Islet of Langerhans (tissue), 1 donor: ENCODE measurements at regions not wholly inside any gene's neighbourhood (a gene's known extent, or its start where the extent isn't known, plus 50 kb on each side); places are given as distances from the start of the nearest gene placed in this dataset.
A peak's percentile ranks its signal among the peaks of the same experiment; 100 is the strongest.

Experiments used
- FAIRE-seq: peaks from one replicate; lab custom pipeline; 2011; peaks lifted over from hg19 to GRCh38; lab: Jason Lieb, UNC

- no peak for FAIRE-seq
Observed at GRCh38 chr3:72432246-72432645, 416.0 kb downstream of the SHQ1 start.

GRCh38 chr3:72429589-72430353 lies 418.5 kb downstream of the SHQ1 start:
- no peak for FAIRE-seq

DNA sequence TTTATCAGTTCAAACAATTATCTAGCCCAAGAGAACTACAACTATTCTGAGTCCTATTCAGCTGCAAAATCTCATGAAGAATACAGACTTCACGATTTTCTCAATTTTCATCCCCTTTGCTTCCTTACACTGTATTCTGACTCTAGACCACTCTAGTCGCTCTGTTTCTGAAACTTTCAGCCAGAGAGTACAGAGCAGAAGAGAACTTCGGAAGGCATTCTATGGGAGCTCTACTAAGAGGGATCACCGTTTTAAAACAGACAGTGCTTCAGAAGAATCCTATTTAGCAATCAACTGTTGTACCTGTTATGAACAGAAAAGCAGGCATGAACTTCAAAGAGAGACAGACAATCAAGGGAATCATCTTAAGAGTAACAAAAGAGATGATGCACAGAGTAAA lies 419.4 kb downstream of the SHQ1 start:
- FAIRE-seq, result no peak

DNA sequence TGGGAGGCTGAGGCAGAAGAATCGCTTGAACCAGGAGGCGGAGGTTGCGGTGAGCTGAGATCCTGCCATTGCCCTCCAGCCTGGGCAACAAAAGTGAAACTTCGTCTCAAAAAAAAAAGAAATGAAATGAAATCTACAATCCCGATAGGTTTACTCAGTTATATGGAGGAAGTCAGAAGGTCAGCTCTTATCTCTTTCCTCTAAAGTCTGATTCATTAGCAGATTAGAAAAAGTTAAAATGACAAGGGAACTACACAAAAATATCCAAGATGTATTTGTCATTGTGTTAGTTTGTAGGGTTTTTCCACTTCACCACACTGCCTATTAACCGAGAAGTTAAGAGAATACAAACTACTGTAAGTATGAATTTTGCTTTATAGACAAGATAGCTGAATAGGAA lies 420.6 kb downstream of the SHQ1 start:
- no peak for FAIRE-seq

DNA sequence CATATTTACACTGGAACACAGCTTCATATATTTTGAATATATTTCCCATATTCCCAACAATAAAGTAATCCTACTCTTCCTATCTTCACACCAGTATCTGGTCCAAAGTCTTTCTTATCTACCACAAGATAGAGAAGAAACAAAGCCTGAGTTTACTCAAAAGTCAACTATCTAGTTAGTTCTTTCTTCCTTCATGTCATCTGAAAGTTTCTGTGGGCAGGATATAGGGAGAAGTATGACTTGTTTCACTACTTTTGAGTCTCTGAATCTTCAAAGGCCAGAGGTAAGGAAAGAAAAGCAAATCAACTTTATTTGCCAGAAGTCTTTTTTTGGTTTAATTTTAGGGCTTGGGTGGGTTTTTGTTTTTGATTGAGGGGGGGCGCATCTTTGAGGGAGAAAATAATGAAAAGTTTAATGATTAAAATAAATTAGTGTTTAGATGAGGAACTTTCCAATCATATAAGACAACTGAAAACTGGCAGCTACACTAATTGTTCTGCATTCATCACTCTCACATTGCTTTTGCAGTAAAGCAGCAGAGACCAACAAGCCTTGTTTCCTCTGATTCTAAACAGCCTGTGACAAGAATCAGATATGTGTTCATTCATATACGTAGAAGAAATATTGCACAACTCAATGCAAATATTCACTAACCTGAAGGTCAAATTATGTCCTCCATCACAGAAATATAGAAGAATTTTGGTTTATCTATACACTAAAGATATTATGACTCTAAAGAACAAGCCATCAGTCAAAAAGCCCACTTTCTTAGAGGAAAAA lies 421.4 kb downstream of the SHQ1 start:
- peak; percentile 9 for FAIRE-seq

- FAIRE-seq, result no peak
Observed at GRCh38 chr3:72423643-72424042, 424.6 kb downstream of the SHQ1 start.

- FAIRE-seq, result no peak
Observed at GRCh38 chr3:72421786-72422185, 426.5 kb downstream of the SHQ1 start.

- no peak for FAIRE-seq
Observed at GRCh38 chr3:72421126-72421525, 427.1 kb downstream of the SHQ1 start.

DNA sequence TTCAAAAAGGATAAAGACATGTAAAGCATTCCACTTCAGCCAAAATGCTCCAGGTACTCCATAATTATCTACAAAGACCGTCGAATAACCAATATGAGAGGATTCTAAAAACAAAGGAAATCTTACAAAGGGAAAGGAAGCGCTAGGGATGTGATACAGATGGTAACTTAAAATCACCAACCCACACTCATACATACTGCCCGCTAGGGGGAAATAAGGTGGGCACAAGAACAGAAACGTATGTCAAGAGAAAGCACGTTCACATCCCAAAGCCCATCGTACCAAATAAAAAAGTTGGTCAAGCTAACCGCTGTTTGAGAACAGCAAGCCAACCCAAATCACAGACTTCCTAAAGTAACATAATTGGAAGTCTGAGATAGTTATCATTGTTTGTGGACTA lies 429.4 kb downstream of the SHQ1 start:
- no peak for FAIRE-seq

- FAIRE-seq, result peak; percentile 98
Observed at GRCh38 chr3:72418244-72418643, 430.0 kb downstream of the SHQ1 start.

GRCh38 chr3:72414481-72415016 lies 433.7 kb downstream of the SHQ1 start:
- FAIRE-seq, result no peak

DNA sequence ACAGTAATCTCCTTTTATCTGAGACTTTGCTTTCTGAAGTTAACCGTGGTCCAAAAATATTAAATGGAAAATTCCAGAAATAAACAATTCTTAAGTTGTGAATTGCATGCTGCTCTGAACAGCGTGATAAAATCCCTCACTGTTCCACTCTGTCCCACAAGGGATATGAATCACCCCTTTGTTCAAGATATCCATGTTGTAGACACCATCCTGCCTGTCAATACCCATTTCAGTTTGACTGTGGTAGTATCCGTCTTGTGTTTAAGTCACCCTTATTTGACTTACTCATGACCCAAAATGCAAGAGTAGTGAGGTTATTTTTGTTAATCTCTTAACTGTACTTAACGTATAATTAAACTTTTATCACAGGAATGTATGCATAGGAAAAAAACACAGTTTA lies 435.0 kb downstream of the SHQ1 start:
- no peak for FAIRE-seq

- no peak for FAIRE-seq
Observed at GRCh38 chr3:72412340-72412956, 435.8 kb downstream of the SHQ1 start.

GRCh38 chr3:72411843-72412242 lies 436.4 kb downstream of the SHQ1 start:
- FAIRE-seq, result peak; percentile 55

DNA sequence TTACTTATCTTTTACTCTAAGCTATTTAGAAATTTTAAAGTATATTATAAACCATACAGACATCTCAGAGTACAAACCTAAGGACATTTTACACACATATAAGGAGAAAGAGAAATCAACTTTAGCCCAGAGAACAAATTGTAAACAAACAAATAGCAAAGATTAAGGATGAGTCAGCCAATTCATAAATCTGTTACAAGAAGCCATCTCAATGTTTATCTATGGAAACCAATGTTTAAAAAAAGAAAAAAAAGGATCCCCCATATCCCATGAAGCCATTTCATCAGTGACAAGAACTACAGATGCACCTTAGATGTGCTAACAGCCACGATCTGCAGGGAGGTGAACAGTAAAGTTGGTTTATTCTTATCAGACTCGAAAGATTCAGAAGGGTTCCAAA lies 437.1 kb downstream of the SHQ1 start:
- no peak for FAIRE-seq

- no peak for FAIRE-seq
Observed at GRCh38 chr3:72408983-72409779, 439.1 kb downstream of the SHQ1 start.

DNA sequence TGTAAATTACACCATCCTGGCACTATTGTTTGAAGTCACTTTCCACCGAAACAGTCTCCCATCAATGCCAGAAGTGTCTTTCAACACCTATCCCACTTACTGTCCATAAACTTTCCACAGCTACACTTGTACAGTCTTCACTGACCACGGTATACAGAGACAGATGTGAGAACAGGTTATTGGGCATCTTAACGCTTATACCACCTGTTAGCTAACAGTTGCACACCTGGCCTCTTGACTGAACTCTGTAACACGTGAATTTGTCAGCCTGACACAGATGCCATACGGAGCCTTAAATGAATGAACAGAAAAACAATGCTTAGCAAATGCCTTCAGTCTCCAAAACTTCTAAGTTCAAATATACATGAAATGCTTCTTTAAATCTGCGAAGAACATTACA lies 440.5 kb downstream of the SHQ1 start:
- no peak for FAIRE-seq

GRCh38 chr3:72405943-72406566 lies 442.2 kb downstream of the SHQ1 start:
- FAIRE-seq, result no peak

DNA sequence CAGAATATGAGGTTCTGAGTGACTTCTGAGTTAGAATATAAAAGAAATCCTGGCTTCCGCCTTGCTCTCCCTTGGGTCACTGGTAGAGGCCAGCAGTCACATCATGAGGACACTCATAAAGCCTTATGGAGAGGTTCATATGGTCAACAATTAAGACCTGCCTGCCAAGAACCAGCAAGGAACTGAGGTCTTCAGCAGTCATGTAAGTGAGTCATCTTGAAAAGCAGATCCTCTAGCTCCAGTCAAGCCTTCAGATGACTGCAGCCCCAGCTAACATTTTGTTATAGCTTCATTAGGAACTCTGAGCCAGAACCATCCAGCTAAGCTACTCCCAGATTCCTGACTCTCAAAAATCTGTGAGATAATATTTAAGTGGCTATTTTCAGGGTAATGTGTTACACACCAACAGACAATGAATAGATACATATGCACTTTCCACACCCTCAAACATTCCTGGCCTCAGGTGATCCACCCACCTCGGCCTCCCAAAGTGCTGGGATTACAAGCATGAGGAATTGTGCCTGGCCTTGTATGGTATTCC lies 447.2 kb downstream of the SHQ1 start:
- no peak for FAIRE-seq

DNA sequence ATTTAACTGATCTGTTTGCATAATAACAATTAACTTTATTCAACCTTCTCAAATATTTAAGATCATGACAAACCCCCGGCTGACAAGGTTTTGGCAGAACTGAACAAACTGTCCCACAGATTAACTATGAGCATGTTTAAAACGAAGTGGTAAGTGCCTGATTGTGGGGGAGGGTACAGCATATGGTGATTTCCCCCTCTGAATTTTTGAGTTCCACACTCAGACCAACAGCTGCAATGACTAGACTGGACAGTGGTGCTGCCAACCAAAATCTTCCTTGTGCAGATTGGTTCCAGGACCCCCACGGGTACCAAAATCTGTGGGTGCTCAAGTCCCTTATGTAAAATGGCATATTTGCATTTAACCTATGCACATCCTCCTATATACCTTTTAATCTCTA lies 449.5 kb downstream of the SHQ1 start:
- no peak for FAIRE-seq

- no peak for FAIRE-seq
Observed at GRCh38 chr3:72397586-72397985, 450.7 kb downstream of the SHQ1 start.

DNA sequence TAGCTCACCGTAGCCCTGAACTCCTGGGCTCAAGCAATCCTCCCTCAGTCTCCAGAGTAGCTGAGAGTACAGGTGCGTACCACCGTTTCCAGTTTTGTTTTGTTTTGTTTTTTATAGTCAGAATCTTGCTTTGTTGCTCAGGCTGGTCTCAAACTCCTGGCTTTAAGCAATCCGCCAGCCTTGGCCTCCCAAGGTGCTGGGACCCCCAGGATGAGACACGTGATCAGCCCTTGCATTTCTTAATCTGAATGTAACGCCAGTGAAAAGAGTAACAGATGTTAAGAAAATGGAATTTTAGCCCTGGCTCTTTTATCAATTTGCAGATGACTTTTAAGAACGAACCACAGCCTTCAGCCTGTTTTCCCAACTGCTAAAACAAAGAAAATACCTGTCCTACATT lies 451.3 kb downstream of the SHQ1 start:
- no peak for FAIRE-seq
